C1 segment of cervical spinal cord (tissue), 14 donors: ENCODE measurements at regions not wholly inside any gene's neighbourhood (a gene's known extent, or its start where the extent isn't known, plus 50 kb on each side); places are given as distances from the start of the nearest gene placed in this dataset.

ENCODE experiments used
- DNase-seq, 14 donors: peaks; one replicate each; lab custom pipeline; 2025; lab: John Stamatoyannopoulos, UW

GRCh38 chr15:85976986-85977385 lies 102.7 kb upstream of the AGBL1 start:
- DNase-seq: no peak

GRCh38 chr15:85977586-85977985 lies 102.1 kb upstream of the AGBL1 start:
- no peak for DNase-seq

- no peak for DNase-seq
These were observed 99.7 kb upstream of the AGBL1 start for GRCh38 chr15:85979929-85980328.

GRCh38 chr15:85980946-85981345 lies 98.7 kb upstream of the AGBL1 start:
- no peak for DNase-seq

GRCh38 chr15:85984241-85984640 lies 95.4 kb upstream of the AGBL1 start:
- DNase-seq: no peak

- DNase-seq: no peak
These were observed 93.6 kb upstream of the AGBL1 start for GRCh38 chr15:85986116-85986515.

GRCh38 chr15:85986741-85987140 lies 92.9 kb upstream of the AGBL1 start:
- DNase-seq: no peak

GRCh38 chr15:85988741-85989140 lies 90.9 kb upstream of the AGBL1 start:
- DNase-seq: no peak

- DNase-seq: no peak
These were observed 87.4 kb upstream of the AGBL1 start for GRCh38 chr15:85992224-85992623.

GRCh38 chr15:85993116-85993515 lies 86.6 kb upstream of the AGBL1 start:
- DNase-seq: peak in 1 of 14 donors; percentile 34

GRCh38 chr15:85997618-85998017 lies 82.1 kb upstream of the AGBL1 start:
- no peak for DNase-seq

GRCh38 chr15:85999658-86000057 lies 80.0 kb upstream of the AGBL1 start:
- no peak for DNase-seq

GRCh38 chr15:86001200-86001599 lies 78.5 kb upstream of the AGBL1 start:
- DNase-seq: no peak

- no peak for DNase-seq
These were observed 77.2 kb upstream of the AGBL1 start for GRCh38 chr15:86002444-86002843.

- no peak for DNase-seq
These were observed 75.6 kb upstream of the AGBL1 start for GRCh38 chr15:86004061-86004460.

- no peak for DNase-seq
These were observed 73.1 kb upstream of the AGBL1 start for GRCh38 chr15:86006546-86006945.

- no peak for DNase-seq
These were observed 69.9 kb upstream of the AGBL1 start for GRCh38 chr15:86009727-86010126.

GRCh38 chr15:86010398-86010797 lies 69.3 kb upstream of the AGBL1 start:
- no peak for DNase-seq

- no peak for DNase-seq
These were observed 68.8 kb upstream of the AGBL1 start for GRCh38 chr15:86010891-86011290.

- DNase-seq: no peak
These were observed 65.7 kb upstream of the AGBL1 start for GRCh38 chr15:86014016-86014415.

GRCh38 chr15:86016750-86017149 lies 62.9 kb upstream of the AGBL1 start:
- DNase-seq: no peak

- DNase-seq: no peak
These were observed 61.0 kb upstream of the AGBL1 start for GRCh38 chr15:86018679-86019078.

- DNase-seq: no peak
These were observed 58.1 kb upstream of the AGBL1 start for GRCh38 chr15:86021281-86022264.
